ENCODE measurements at regions not wholly inside any gene's neighbourhood (a gene's known extent, or its start where the extent isn't known, plus 50 kb on each side); places are given as distances from the start of the nearest gene placed in this dataset.

- Histone ChIP-seq H3K9me3 (replicated peaks; ENCODE audit: control insufficient read depth, insufficient read depth, low read length) (peaks cover 5% of the 10 kb centered on the region), H2AFZ (ENCODE audit: low read depth, low read length) (no peak overlapping the region), H3K4me1 (ENCODE audit: control insufficient read depth, extremely low read depth, insufficient read depth, low read length) (no peaks in the 10 kb centered on the region), H4K20me1 (replicated peaks; ENCODE audit: control insufficient read depth, extremely low read depth, insufficient read depth, low read length) (no peaks in the 10 kb centered on the region), H3K36me3 (ENCODE audit: control insufficient read depth in 2 of 2, extremely low read depth in 1 of 2, insufficient read depth in 2 of 2, low read length in 2 of 2) (no peaks in the 10 kb centered on the region), H3K79me2 (ENCODE audit: control insufficient read depth, insufficient read depth, low read length) (no peaks in the 10 kb centered on the region), H3K4me3 (replicated peaks in 1 of 3; ENCODE audit: insufficient read depth in 1 of 3, low read depth in 1 of 3, low read length in 3 of 3) (no peak overlapping the region), H3K9ac (replicated peaks; ENCODE audit: extremely low read depth, insufficient read depth, low read length) (no peak overlapping the region), H3K9me1 (replicated peaks; ENCODE audit: control insufficient read depth, extremely low read depth, insufficient read depth, low read length) (no peaks in the 10 kb centered on the region), H3K27ac (ENCODE audit: insufficient read depth, low read depth, low read length) (no peak overlapping the region), H3K4me2 (ENCODE audit: insufficient read depth, low read length) (no peak overlapping the region), H3K27me3 (ENCODE audit: control insufficient read depth in 2 of 2, insufficient read depth in 2 of 2, low read length in 2 of 2) (no peaks in the 10 kb centered on the region)
- intact Hi-C loops (cut with micrococcal nuclease) (no loop called here), dilution Hi-C loops (cut with MboI; ENCODE audit: extremely low pct_ligation_motif_present, low sequenced_read_pairs) (no loop called here)
- POLR2A ChIA-PET: no interaction called here
- FAIRE-seq (no peak), DNase-seq (ENCODE audit: low read depth, low spot score) (no peak)
- no TSS peak for BruUV-seq (replicated peaks)
- TF ChIP-seq, protein P1, sequence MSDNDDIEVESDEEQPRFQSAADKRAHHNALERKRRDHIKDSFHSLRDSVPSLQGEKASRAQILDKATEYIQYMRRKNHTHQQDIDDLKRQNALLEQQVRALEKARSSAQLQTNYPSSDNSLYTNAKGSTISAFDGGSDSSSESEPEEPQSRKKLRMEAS (IDR thresholded peaks at IDR 0.05; ENCODE audit: insufficient read depth, insufficient read length): no peak
- no peak for TF ChIP-seq GATA2 (IDR thresholded peaks at IDR 0.05; ENCODE audit: insufficient read depth, insufficient read length, low read depth, low read length)
- no peak for TF ChIP-seq JUN (IDR thresholded peaks at IDR 0.05; ENCODE audit: borderline replicate concordance, insufficient read depth, insufficient read length, low read depth)
- TF ChIP-seq MYC (IDR thresholded peaks at IDR 0.05; ENCODE audit: low read depth, low read length): no peak
- TF ChIP-seq CTCF (IDR thresholded peaks at IDR 0.05; ENCODE audit: extremely low read depth in 1 of 2, insufficient read depth in 1 of 2, low read depth in 1 of 2, low read length in 2 of 2): no peak
- TF ChIP-seq POLR2AphosphoS5 (IDR thresholded peaks at IDR 0.05; ENCODE audit: insufficient read depth, low read depth, low read length): no peak
- TF ChIP-seq FOS (IDR thresholded peaks at IDR 0.05; ENCODE audit: borderline replicate concordance, insufficient read depth, low read length): no peak
- TF ChIP-seq EZH2 (IDR thresholded peaks at IDR 0.05; ENCODE audit: borderline replicate concordance, low read depth, low read length, severe bottlenecking): no peak
- TF ChIP-seq POLR2A (IDR thresholded peaks at IDR 0.05; ENCODE audit: low read depth, low read length): no peak
- CTCF ChIA-PET: no interaction called here
Observed at GRCh38 chr3:164526250-164526649, 552.0 kb downstream of the SI start.

All from endothelial cell of umbilical vein (primary cell).